ENCODE measurements at regions not wholly inside any gene's neighbourhood (a gene's known extent, or its start where the extent isn't known, plus 50 kb on each side); places are given as distances from the start of the nearest gene placed in this dataset.
"Not testable (repeated sequence)": the region's sequence is repeated elsewhere in the genome, so short reads cannot be mapped to it uniquely, and the experiment has no call there.

DNA sequence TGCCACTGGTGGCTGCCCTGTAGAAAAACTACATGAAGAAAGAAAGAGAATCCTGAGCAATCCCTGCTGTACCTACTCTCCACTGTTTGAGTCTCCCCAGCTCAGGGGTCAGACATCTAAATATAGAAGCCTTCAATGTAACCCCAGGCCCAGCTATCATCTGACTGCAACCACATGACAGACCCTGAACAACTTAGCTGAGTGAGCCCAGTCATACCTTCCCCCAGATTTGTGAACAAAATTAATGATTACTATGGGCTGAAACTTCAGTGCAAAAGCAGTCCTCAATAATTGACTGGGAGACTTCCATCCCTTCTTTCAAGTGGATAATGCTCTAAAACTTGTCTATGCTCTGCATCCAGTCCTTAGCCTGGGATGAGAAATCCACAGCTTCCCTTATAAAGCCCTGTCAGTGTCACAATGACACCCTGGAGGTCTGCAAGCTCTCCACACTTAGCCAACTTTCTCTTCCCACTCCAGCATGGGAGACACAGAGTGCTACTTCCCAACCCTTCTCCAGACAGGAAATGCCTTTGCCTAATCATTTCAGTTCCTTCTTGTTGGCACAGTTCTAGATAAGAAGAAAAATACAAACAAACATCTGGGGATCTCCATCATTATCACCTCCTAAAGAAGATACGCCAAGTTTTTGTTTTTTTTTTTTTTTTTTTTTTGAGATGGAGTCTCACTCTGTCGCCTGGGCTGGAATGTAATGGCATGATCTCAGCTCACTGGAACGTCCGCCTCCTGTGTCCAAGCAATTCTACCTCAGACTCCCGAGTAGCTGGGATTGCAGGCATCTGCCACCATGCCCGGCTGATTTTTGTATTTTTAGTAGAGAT is 198.5 kb upstream of the GADL1 start:
- Histone ChIP-seq H3K27me3 (ENCODE audit: insufficient read depth, low read length) (no peaks in the 10 kb centered on the region), H3K9me3 (ENCODE audit: low read depth, low read length) (no peaks in the 10 kb centered on the region), H3K4me1 (ENCODE audit: insufficient read depth, low read length) (peaks cover 5% of the 10 kb centered on the region), H3K4me3 (ENCODE audit: low read length) (no peak overlapping the region)

DNA sequence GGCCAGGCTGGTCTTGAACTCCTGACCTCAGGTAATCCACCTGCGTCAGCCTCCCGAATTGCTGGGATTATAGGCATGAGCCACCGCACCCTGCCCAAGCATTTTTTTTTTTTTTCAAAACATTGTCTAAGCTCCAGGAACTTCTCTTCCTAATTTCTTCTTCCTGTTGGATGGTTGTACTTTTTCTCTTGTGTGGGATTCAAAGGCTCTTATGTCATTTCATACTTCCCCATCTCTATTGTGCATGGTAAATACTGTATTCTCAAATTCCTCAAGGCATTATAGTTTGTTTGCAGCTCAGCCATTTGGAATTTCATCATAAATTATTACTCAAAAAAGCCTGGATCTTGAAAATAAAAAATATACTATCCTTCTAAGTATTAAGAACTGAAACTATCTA is 199.1 kb upstream of the GADL1 start:
- no peaks in the 10 kb centered on the region for H3K9me3 ChIP-seq (ENCODE audit: low read depth, low read length)
- H3K4me3 ChIP-seq (ENCODE audit: low read length) = no peak overlapping the region
- H3K27me3 ChIP-seq (ENCODE audit: insufficient read depth, low read length) = no peaks in the 10 kb centered on the region
- peaks cover 5% of the 10 kb centered on the region for H3K4me1 ChIP-seq (ENCODE audit: insufficient read depth, low read length)

DNA sequence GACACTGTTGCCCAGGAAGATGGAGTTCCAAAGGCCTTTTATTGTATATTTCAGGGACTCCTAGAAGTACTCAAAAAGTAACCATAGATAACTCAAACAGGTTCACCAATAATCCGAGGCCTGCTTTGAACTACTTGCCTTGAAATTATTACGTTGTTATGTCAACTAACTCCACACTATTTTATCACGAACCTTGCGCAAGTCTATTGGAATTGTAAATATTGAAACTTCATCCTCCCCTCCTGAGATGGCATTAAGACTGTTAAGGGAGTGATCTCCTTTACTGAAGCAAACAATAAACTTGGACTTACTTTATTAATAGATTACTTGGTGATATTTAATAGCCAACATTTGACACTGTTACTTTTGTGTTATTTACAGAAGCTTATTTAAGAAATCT is 199.6 kb upstream of the GADL1 start:
- Histone ChIP-seq H3K4me3 (ENCODE audit: low read length) (no peak overlapping the region), H3K4me1 (ENCODE audit: insufficient read depth, low read length) (peaks cover 5% of the 10 kb centered on the region), H3K9me3 (ENCODE audit: low read depth, low read length) (no peaks in the 10 kb centered on the region), H3K27me3 (ENCODE audit: insufficient read depth, low read length) (no peaks in the 10 kb centered on the region)

DNA sequence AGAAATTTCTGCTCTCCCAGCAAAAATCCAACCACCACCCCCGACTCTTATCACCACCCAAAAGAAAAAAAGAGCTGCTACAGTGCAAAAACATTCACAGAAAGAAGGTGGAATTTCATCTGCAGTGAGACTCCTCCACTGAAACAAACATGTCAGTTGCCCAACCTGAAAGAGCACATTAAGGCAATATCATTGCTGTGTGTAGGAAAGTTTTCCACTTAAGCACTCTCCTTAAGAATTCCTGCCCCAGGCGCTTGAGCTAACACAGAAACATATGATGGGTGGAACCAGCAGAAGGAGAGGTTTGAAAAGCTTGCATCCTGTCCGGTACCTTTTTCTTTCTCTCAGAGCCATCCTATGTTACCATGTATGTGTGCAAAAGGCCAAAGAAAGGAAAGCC is 200.8 kb upstream of the GADL1 start:
- Histone ChIP-seq H3K27me3 (ENCODE audit: insufficient read depth, low read length) (no peaks in the 10 kb centered on the region), H3K4me3 (ENCODE audit: low read length) (no peak overlapping the region), H3K9me3 (ENCODE audit: low read depth, low read length) (no peaks in the 10 kb centered on the region), H3K4me1 (ENCODE audit: insufficient read depth, low read length) (peaks cover 5% of the 10 kb centered on the region)

DNA sequence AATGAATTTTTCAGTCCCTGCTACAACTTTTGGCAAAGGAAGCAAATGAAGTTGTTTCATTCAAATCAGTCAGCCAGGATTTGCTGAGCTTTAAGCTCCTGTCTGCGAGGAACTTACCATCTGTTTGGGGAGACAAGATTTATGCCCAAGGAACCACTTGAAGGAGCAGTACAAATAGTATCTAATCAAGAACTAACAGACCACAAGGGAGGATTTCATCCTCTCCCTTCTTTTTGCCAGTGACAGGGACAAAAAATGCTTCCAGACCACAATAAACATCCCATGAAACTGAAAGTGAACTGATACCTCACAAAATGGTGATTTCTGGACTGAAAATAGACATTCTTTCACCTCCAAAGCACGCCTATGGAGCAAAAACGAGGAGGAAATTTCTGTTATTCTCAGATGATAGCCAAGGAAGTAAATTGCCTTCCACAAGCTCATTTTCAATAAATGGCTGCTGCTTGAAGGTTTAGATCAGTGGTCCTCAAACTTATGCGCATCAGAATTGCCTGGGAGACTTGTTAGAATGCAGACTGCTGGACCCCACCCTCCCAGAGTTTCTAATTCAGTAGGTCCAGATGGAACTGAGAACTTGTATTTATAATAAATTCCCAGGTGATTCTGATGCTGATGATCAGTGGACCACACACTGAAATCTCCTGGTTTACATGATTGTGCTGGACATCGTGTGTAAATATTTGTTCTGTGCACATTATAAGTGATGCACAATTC is 202.4 kb upstream of the GADL1 start:
- no peaks in the 10 kb centered on the region for H3K27me3 ChIP-seq (ENCODE audit: insufficient read depth, low read length)
- no peaks in the 10 kb centered on the region for H3K9me3 ChIP-seq (ENCODE audit: low read depth, low read length)
- no peak overlapping the region for H3K4me3 ChIP-seq (ENCODE audit: low read length)
- peaks cover 5% of the 10 kb centered on the region for H3K4me1 ChIP-seq (ENCODE audit: insufficient read depth, low read length)

DNA sequence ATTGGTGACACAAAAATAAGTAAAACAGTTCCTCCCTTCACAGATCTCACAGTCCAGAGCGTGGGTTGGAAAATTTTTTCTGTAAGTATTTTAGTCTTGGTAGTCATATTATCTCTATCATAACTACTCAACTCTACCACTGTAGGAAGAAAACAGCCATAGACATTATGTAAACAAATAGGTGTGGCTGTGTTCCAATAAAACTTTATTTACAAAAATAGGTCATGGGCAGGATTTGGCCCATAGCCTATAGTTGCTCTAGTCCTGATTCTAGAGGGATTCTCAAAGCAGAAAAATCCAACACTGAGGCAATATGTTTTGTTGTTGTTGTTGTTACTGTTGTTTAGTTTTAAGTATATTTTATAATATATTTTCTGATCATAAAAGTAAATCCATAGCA is 206.1 kb upstream of the GADL1 start:
- H3K27me3 ChIP-seq (ENCODE audit: insufficient read depth, low read length) = no peaks in the 10 kb centered on the region
- peaks cover 5% of the 10 kb centered on the region for H3K4me1 ChIP-seq (ENCODE audit: insufficient read depth, low read length)
- H3K4me3 ChIP-seq (ENCODE audit: low read length) = no peak overlapping the region
- H3K9me3 ChIP-seq (ENCODE audit: low read depth, low read length) = no peaks in the 10 kb centered on the region

DNA sequence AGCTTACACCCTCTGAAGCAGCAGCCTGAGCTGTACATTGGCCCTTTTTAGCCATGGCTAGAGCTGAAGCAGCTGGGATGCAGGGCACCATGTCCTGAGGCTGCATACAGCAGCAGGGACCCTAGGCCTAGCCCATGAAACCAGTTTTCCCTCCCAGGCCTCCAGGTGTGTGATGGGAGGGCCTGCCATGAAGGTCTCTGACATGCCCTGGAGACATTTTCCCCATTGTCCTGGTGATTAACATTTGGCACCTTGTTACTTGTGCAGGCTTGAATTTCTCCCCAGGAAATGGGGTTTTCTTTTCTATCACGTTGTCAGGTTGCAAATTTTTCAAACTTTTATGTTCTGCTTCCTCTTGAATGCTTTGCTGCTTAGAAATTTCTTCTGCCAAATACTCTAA is 206.8 kb upstream of the GADL1 start:
- H3K9me3 ChIP-seq (ENCODE audit: low read depth, low read length); H3K4me3 ChIP-seq (ENCODE audit: low read length); H3K27me3 ChIP-seq (ENCODE audit: insufficient read depth, low read length); H3K4me1 ChIP-seq (ENCODE audit: insufficient read depth, low read length): not testable (repeated sequence)

DNA sequence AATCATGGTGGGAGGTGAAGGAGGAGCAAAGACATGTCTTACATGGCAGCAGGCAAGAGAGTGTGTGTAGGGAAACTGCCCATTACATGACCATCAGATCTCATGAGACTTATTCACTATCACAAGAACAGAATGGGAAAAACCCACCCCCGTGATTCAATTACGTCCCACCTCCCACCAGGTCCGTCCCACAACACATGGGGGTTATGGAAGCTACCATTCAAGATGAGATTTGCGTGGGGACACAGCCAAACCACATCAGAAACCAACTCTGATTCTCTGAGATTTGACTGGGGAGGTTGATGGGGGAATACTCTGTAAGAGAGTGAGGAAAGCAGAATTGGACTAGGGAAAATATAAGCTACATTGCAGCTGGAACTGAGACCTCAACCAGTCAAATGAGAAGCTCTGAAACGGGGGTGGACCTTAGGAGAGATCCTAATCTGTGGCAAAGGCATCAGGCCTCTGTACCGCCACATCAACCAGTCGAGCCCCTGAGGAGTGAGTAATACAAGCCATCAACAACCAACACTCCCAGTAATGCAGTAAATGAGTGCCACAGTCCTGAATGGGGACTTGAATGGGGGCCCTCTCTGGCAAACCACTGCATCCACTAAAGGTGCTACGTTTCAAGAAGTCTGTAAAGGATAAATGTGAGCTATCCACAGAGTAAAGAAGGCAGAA is 207.9 kb upstream of the GADL1 start:
- Histone ChIP-seq H3K4me1 (ENCODE audit: insufficient read depth, low read length) (no peaks in the 10 kb centered on the region), H3K4me3 (ENCODE audit: low read length) (no peak overlapping the region), H3K9me3 (ENCODE audit: low read depth, low read length) (no peaks in the 10 kb centered on the region), H3K27me3 (ENCODE audit: insufficient read depth, low read length) (no peaks in the 10 kb centered on the region)

DNA sequence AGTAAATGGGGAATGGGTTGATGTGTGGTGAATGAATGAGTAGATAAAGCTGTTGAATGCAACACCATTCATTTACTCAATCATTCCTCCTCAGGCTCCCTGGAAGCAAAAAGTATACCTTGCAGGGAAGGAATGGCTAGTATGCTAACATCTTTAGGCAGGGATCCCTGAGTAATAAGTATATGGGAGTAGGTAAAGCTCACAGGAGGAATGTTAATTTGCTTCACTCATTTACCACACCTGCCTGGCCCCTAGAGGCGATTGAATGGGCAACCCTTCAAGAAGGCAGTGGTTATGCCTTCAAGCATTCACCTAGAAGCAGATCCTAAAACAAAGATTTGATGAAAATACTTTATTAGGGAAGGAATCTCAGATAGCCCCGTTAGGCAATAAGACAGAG is 208.7 kb upstream of the GADL1 start:
- Histone ChIP-seq H3K4me1 (ENCODE audit: insufficient read depth, low read length) (no peaks in the 10 kb centered on the region), H3K27me3 (ENCODE audit: insufficient read depth, low read length) (no peaks in the 10 kb centered on the region), H3K9me3 (ENCODE audit: low read depth, low read length) (no peaks in the 10 kb centered on the region), H3K4me3 (ENCODE audit: low read length) (no peak overlapping the region)

DNA sequence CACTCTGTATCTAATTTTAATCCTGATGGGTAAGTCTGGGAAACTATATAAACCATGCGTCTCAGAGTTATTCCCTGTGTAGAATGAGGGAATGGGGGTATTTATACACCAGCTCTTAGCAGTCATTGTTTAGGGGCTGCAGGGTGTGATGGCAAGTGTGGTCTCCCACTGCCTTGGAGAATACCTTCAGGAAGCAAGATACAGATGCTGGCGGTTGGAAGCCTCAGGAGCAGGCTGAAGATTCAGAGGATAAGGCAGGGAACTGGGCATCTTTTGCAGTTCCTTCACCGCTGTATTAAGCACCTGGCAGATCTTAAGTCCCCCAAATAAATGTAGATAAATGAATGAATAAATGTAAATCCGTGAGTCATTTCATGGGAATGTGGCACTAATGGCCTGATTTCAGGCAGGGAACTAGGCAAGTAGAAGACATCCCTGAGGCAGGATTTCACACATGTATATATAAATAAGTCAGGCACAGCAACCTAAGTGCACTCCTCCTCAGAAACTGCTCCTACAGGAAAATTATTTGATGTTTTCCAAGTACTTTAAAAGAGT is 209.2 kb upstream of the GADL1 start:
- no peak overlapping the region for H3K4me3 ChIP-seq (ENCODE audit: low read length)
- H3K27me3 ChIP-seq (ENCODE audit: insufficient read depth, low read length) = no peaks in the 10 kb centered on the region
- H3K9me3 ChIP-seq (ENCODE audit: low read depth, low read length) = no peaks in the 10 kb centered on the region
- H3K4me1 ChIP-seq (ENCODE audit: insufficient read depth, low read length) = no peaks in the 10 kb centered on the region

DNA sequence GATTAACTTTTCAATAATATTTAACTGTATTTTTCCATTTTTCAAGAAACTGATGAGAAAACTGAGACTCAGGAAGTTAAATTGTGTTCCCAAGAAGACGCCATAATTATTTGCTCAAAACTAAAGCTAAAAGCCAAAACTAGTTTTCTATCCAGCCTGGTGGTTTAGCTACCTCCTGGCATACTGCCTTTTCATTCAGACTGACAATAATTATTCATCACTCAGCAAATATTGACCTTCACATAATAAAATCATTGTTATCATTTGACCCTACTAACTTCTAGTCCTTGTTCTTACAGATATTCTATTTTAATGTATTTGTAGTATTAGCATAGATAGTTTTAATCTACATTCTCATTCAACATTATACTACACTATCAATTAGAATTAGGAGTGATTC is 210.6 kb upstream of the GADL1 start:
- no peaks in the 10 kb centered on the region for H3K4me1 ChIP-seq (ENCODE audit: insufficient read depth, low read length)
- H3K27me3 ChIP-seq (ENCODE audit: insufficient read depth, low read length) = no peaks in the 10 kb centered on the region
- H3K9me3 ChIP-seq (ENCODE audit: low read depth, low read length) = no peaks in the 10 kb centered on the region
- H3K4me3 ChIP-seq (ENCODE audit: low read length) = no peak overlapping the region

DNA sequence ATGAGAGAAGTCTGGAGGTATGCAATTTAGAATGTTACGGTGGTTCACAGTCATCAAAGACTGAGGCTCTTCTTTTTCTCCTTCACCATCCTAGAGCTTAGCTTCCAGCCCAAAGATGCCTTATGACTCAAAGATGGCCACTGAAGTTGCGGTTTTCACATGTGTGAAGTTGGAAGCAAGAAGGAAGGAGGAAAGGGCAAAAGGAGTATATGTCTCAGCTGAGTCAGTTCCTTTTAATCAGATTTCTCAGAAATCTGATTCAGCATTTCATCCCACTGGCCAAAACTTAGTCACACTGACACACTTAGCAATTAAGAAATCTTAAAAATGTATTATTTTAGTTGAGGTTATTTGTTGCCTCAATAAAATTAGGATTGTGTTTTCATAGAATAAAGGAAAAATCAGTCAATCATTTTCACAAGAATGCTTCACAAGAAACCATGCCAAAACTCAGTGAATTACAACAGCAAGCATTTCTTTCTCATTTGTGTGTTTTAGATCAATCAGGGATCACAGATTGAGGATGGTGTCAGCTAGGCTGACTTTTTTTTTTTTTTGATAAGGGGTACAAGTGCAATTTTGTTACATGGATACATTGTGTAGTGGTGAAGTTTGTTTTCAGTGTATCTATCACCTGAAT is 211.1 kb upstream of the GADL1 start:
- Histone ChIP-seq H3K9me3 (ENCODE audit: low read depth, low read length) (no peaks in the 10 kb centered on the region), H3K4me3 (ENCODE audit: low read length) (no peak overlapping the region), H3K4me1 (ENCODE audit: insufficient read depth, low read length) (no peaks in the 10 kb centered on the region), H3K27me3 (ENCODE audit: insufficient read depth, low read length) (no peaks in the 10 kb centered on the region)

DNA sequence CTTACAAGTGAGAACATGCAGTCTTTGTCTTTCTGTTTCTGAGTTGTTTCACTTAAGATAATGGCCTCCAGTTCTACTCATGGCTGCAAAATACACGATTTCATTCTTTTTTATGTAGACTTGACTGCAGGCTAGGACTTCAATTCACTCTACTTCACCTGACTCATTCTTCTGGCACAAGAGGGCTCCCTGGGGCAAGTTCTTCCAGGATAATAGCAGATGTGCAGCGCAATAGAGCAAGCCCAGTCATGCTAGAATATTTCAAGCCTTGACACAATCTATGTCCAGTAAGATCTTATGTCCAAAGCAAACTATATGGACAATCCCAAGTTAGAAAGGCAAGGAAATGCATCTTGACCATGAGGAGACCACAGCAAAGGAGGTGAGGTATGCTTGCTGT is 211.7 kb upstream of the GADL1 start:
- H3K9me3 ChIP-seq (ENCODE audit: low read depth, low read length) = no peaks in the 10 kb centered on the region
- no peak overlapping the region for H3K4me3 ChIP-seq (ENCODE audit: low read length)
- no peaks in the 10 kb centered on the region for H3K4me1 ChIP-seq (ENCODE audit: insufficient read depth, low read length)

DNA sequence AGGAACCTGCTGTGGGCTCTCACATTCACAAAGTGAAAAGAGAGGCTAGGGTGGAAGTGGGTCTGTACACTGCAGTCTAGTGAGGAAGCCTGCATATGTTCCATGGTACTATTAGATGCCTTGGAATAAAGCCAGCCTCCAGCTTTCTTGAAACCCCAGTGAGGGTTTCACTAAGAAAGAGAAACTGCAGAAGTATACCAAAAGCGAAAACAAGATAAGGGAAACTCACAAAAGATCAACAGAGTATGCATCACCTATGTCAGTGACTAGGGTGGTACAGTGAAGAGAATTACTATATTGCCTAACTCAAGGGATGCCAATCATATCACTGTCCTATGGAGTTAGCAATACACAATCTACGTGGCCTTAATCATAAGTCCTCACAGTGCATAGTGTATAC is 212.5 kb upstream of the GADL1 start:
- Histone ChIP-seq H3K4me1 (ENCODE audit: insufficient read depth, low read length) (no peaks in the 10 kb centered on the region), H3K4me3 (ENCODE audit: low read length) (no peak overlapping the region), H3K9me3 (ENCODE audit: low read depth, low read length) (no peaks in the 10 kb centered on the region), H3K27me3 (ENCODE audit: insufficient read depth, low read length) (no peaks in the 10 kb centered on the region)

More for the DNA sequence above, 211.7 kb upstream of the GADL1 start:
- no peaks in the 10 kb centered on the region for H3K27me3 ChIP-seq (ENCODE audit: insufficient read depth, low read length)

DNA sequence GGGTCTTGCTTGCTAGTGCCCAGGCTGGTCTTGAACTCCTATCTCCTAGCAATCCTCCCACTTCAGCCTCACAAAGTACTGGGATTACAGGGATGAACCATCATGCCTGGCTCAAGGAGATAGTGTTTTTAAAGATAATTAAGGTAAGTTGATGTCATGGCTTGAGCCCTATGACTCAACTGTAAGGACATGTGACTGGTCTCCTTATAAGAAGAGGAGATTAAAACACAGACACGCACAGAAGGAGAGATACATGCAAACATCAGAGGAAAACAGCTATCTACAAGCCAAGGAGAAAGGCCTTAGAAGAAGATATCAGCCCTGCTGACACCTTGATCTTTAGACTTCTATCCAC is 220.4 kb upstream of the GADL1 start:
- no peaks in the 10 kb centered on the region for H3K9me3 ChIP-seq (ENCODE audit: low read depth, low read length)
- no peaks in the 10 kb centered on the region for H3K27me3 ChIP-seq (ENCODE audit: insufficient read depth, low read length)

More for the DNA sequence above, 220.4 kb upstream of the GADL1 start:
- H3K4me1 ChIP-seq (ENCODE audit: insufficient read depth, low read length) = no peaks in the 10 kb centered on the region
- no peak overlapping the region for H3K4me3 ChIP-seq (ENCODE audit: low read length)
